Spleen (tissue), 7 donors: ENCODE measurements at regions not wholly inside any gene's neighbourhood (a gene's known extent, or its start where the extent isn't known, plus 50 kb on each side); places are given as distances from the start of the nearest gene placed in this dataset.

ENCODE experiments used
- POLR2A ChIP-seq, 3 donors: fragments of 450-650 bp; IDR thresholded peaks; one replicate each; pipeline ENCODE4 v1.5.1; 2017; ENCODE audit warnings: antibody characterized with exemption in 3 of 3, mild to moderate bottlenecking in 1 of 3
- POLR2AphosphoS5 ChIP-seq, 3 donors: sonication (generic); formaldehyde crosslinking; IDR thresholded peaks; one replicate each; pipeline ENCODE4 v1.5.1; 2017; ENCODE audit warnings: antibody characterized with exemption in 3 of 3
- TF ChIP-seq, protein P1 (sequence below), 11 experiments: fragments of 200-600 bp in 7 of 11; fragments of 450-650 bp in 4 of 11; sonication (generic) in 4 of 11; IDR thresholded peaks in 8 of 11; conservative IDR thresholded peaks in 3 of 11; 1 replicate in 7 of 11; 2 replicates in 4 of 11; pipeline versions ENCODE4 v1.4.0 to v1.8.0; 2016 to 2021; ENCODE audit warnings: antibody characterized with exemption in 11 of 11, inconsistent platforms in 4 of 11, mild to moderate bottlenecking in 1 of 11
- donor health status: DM: no; HTN: no; CAD: no; lungs with moderate emphysema.
- donor health status: DM: no; HTN: no; CAD: no.
- donor health status: DM: no; HTN: no; CAD: no.

GRCh38 chr3:153038367-153038766 lies 123.7 kb upstream of the RAP2B start:
- TF ChIP-seq, protein P1, sequence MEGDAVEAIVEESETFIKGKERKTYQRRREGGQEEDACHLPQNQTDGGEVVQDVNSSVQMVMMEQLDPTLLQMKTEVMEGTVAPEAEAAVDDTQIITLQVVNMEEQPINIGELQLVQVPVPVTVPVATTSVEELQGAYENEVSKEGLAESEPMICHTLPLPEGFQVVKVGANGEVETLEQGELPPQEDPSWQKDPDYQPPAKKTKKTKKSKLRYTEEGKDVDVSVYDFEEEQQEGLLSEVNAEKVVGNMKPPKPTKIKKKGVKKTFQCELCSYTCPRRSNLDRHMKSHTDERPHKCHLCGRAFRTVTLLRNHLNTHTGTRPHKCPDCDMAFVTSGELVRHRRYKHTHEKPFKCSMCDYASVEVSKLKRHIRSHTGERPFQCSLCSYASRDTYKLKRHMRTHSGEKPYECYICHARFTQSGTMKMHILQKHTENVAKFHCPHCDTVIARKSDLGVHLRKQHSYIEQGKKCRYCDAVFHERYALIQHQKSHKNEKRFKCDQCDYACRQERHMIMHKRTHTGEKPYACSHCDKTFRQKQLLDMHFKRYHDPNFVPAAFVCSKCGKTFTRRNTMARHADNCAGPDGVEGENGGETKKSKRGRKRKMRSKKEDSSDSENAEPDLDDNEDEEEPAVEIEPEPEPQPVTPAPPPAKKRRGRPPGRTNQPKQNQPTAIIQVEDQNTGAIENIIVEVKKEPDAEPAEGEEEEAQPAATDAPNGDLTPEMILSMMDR (IDR thresholded peaks at IDR 0.05 in 8 of 11, conservative IDR thresholded peaks at IDR 0.05 in 3 of 11) = no peak
- TF ChIP-seq POLR2A (IDR thresholded peaks at IDR 0.05) = no peak
- no peak for TF ChIP-seq POLR2AphosphoS5 (IDR thresholded peaks at IDR 0.05)
